HG03571 (cell line): ENCODE measurements at regions not wholly inside any gene's neighbourhood (a gene's known extent, or its start where the extent isn't known, plus 50 kb on each side); places are given as distances from the start of the nearest gene placed in this dataset.

Experiments
- ATAC-seq: cut with Tn5 transposase; IDR thresholded peaks from one replicate; pipeline ENCODE4 v1.9.1; 2021; ENCODE audit not compliant: unreplicated experiment

- no peak for ATAC-seq
These were observed 394.6 kb upstream of the IL12A start for GRCh38 chr3:159593927-159594605.

DNA sequence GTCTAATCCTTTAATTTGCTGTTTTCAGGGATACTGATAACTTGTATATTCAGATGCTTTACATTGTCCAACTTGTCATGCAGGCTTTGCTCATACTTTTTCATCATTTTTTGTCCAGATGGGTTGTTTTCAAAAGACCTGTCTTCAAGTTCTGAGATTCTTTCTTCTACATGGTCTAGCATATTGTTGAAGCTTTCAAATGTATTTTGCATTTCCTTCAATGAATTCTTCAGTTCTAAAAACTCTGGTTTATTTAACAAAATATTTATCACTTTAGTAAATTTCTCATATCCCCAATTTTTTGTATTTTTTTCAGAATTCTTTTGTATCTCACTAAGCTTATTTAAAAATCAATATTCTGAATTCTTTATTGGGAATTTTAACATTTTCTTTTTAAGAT, 388.3 kb upstream of the IL12A start:
- no peak for ATAC-seq

GRCh38 chr3:159604151-159604581, 384.5 kb upstream of the IL12A start:
- no peak for ATAC-seq

DNA sequence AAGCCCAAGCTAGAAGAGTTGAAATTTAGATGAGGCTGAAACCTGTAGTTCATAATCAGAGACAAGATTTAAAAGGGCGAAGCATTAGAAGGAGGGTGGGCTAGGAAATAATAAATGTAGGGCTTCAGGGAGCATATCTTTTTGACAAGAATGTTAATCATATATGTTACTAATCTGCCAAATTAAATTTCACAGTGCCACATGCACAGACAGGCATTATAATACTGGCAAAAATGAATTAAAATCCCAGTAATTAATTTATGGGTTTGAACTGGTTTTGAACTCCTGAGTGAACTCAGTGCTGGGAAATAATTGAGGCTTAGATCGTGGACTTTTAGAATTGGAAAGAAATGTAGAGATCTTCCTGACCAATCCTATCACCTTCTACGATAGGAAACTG, 383.5 kb upstream of the IL12A start:
- no peak for ATAC-seq

DNA sequence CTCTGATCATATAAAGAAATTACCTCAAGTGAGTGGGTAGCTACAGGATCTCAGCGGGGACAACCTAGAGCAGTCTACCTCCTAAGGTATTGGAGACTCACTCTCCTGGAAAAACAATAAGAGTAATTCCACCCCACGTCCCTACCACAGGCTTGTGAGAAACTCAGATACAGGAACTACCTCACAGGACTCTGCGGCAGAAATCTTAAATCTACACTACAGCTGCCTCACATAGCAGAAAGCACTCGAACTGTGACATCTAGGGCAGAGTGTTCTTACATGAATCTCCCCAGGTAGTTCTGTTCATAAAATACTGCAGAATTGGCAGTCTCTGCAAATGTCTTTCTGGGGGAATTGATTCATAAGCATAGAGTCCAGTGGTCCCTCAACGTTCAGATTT, 382.9 kb upstream of the IL12A start:
- no peak for ATAC-seq

DNA sequence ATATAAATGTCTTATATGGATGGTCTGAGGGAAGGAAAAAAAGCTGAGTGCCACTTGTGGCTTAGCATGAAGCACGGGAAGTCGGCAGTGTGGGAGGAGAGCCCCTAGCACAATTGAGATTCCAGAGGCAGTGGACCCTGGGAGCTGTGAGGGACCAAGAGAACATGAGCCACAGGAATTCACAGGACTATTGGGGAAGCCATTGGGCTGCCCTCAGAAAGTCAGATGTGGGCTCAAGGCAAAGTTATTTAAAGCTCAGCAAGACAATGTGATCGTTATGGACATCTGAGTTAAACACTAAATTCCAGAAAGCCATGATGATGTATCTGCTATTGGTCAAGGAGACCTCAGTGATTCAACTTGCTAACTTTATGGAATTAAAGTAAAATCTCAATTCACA, 380.8 kb upstream of the IL12A start:
- no peak for ATAC-seq

DNA sequence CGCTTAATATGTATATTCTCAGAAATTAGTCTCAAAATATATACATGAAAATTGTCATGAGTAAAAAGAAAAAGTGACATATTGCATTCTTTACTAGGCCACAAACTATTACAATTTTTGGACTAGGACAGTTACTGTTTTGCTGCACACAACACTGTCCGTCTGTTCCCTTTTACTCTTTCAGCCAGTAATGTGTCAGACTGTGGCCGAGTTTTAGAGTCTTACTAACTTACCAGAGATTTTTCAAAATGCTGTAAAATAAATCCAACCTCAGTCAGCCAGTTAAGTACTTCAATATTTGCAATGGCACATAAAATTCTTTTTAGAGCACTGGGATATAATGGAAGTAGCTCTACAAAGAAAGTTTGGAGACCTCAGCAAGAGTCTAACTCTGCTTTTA, 380.3 kb upstream of the IL12A start:
- ATAC-seq = no peak

DNA sequence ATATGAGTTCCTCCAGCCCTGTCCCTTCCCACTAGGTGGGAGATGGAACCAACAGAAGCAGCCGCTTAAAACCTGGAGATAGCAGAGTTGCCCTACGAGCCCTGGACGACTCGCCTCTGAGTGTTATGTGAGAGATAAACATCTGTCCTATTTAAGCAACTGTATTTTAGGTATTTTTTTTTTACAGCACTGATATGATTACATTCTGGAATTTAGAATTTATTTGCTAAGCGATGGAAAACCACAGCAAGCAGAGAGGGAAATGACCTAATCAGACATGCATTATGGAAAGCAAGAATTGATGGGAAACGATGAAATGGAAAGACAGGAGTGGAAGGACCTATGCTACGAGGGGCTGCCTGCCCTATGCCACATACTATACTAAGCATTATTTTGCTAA, 379.0 kb upstream of the IL12A start:
- ATAC-seq = no peak

- no peak for ATAC-seq
These were observed 372.3 kb upstream of the IL12A start for GRCh38 chr3:159616234-159616825.

GRCh38 chr3:159619341-159619885, 369.2 kb upstream of the IL12A start:
- no peak for ATAC-seq

DNA sequence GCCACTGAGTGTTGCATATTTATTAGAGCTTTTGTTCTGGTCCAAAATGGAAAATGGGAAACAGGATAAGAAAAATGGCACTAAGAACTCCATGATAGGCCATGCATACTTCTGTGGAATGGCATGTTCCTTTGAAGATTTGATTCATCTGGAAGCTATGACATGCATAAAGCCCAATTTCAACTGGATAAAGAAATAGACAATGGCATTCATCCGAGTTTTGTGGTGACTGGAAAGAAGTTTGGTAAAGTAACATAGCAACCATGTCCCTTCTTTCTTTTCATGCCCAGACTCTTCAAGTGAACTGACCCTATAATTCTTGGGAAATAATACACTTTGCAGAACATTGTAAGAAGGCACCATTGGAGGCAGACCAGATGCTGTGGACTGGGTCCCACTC, 368.4 kb upstream of the IL12A start:
- ATAC-seq = no peak

GRCh38 chr3:159620873-159621272, 367.8 kb upstream of the IL12A start:
- ATAC-seq = no peak

GRCh38 chr3:159624616-159625015, 364.0 kb upstream of the IL12A start:
- ATAC-seq = no peak

DNA sequence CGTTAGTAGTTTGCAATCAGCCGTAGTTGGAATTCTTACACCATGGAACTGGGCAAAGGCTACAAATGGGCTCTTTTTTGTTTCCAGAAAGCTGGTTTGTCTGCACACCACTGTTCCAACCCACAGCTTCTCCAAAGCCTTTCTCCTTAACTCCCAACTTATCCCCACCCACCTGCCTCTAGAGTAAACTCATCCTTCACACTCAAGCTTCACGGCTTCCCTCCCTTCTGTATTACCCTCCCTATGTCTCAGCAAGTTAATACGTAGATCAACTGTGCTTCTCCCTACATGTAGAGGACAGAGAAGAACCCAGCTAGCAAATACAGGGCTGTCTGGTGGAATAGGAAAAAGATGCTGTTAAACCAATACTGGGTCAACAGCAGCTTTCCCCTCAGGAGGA, 363.0 kb upstream of the IL12A start:
- no peak for ATAC-seq

GRCh38 chr3:159626598-159626997, 362.0 kb upstream of the IL12A start:
- no peak for ATAC-seq

DNA sequence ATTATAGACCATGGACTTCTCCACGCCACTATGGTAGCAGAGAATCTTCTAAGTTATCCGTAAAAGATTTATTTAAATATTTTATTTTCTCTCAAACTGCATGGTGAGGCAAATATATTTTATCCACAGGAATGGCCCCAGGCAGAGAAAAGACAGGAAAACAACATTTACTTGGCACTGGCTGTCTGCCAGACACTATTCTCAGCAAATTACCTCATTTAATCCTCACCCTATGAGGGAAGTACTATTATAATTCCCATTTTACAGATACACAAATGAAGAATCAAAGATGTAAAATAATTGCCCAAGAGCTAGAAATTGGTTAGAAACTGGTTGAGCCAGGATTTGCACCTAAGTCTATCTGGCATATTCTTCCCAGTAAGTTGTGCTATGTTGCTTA, 361.4 kb upstream of the IL12A start:
- no peak for ATAC-seq

DNA sequence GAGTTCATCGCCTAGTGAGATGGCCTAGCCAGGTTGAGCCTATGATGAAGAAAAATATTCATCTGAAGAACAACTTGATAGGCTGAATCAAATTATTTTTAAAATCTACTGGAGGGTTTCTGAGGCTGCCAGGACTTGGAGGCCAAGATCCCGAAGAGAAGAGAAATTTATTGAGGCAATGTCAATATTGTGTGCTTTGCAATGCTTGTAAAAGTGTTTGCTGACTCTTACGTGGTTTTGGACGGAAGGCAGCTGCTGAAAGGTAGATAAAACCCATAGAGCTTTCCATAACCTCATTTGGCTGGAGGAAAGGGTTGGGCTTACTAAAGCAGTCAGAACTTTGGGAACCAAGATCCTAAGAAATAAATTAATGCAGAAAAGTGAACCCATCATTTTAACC, 361.0 kb upstream of the IL12A start:
- no peak for ATAC-seq

DNA sequence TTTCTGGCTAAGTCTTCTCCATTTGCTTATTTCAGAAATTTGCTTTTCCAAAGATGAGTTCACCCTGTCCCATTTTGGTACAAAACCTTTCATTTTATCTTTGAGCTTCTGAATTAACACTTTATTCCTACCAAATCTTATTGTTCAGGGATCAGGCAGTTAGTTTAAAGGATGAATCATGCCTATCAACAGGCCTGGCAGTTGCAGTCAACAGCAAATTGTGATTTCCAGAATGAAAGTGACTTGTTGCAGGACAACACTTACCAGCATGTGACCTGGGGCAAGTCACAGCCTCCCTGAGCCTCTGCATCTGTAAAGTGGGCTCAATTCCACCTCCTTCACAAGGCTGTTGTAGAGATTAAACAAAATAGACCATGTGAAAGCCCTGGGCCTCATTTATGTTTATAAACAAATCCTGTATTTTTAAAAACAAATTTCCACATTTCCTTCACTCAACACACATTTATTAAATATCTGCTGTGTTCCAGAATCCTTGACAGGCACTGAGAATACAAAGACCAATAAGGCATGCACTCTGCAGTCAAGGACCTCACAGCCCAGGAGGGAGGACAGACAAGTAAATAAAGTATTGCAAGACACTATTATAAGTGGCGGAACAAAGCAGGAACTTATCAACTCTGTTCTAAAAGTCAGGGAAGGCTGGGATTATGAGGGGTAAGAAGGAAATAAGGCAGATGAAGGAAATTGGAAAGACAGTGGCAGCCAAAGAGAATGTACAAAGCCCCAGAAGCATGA, 359.1 kb upstream of the IL12A start:
- ATAC-seq = no peak

DNA sequence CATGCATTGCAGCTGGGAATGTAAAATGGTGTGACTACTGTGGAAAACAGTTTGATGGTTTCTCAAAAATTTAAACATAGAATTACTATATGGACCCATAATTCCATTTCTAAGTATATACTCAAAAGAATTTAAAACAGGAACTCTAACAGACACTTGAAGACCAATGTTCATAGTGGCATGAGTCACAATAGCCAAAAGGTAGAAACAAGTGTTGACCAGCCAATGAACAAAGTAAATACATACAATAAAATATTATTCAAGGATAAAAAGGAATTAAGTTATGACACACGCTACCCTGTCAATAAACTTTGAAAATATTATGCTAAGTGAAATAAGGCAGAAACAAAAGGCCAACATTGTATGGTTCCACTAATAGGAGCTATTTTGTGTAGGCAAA, 357.4 kb upstream of the IL12A start:
- no peak for ATAC-seq

GRCh38 chr3:159632128-159632527, 356.5 kb upstream of the IL12A start:
- ATAC-seq = no peak

GRCh38 chr3:159632851-159633250, 355.8 kb upstream of the IL12A start:
- no peak for ATAC-seq

DNA sequence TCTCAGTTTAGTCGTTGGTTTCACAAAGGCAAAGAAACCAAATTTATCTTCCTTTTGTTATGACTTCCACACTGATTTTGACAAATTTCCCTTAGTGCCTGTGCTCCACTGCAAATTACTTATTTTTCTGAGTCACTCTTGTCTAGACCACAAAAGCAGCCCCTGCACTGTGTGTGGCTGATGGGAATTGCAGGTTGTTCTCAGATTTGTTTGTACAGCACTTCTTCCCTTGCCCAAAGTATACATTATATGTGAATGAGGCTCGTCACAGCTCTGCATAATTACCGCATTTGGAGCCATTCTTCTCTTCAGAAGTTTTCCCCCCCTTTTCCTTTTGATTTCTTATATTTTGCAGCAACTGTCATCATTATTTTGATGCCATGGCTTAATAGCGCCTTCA, 354.2 kb upstream of the IL12A start:
- ATAC-seq = no peak
